PFSK-1 (cell line): ENCODE measurements at regions not wholly inside any gene's neighbourhood (a gene's known extent, or its start where the extent isn't known, plus 50 kb on each side); places are given as distances from the start of the nearest gene placed in this dataset.

Experiments used
- FOXP2 ChIP-seq: optimal IDR thresholded peaks from 2 replicates; pipeline ENCODE3; 2011; ENCODE audit warnings: borderline replicate concordance, control low read depth, inconsistent platforms; ENCODE audit not compliant: insufficient read depth; ENCODE audit errors: extremely low read length, extremely low read depth
- POLR2AphosphoS5 ChIP-seq: IDR thresholded peaks from 2 replicates; pipeline ENCODE4 v1.6.1; 2012; ENCODE audit warnings: low read depth, mild to moderate bottlenecking, control low read depth, low read length, moderate library complexity
- REST ChIP-seq, 2 experiments: IDR thresholded peaks; 2 replicates each; pipeline versions ENCODE4 v1.6.1 to v1.8.0; 2011 to 2012; ENCODE audit warnings: low read depth in 2 of 2, low read length in 2 of 2, control low read depth in 1 of 2, inconsistent platforms in 1 of 2, mild to moderate bottlenecking in 1 of 2, moderate library complexity in 1 of 2; ENCODE audit not compliant: insufficient read depth in 1 of 2
- SIN3A ChIP-seq: IDR thresholded peaks from 2 replicates; pipeline ENCODE4 v1.6.1; 2012; ENCODE audit warnings: mild to moderate bottlenecking, low read length, moderate library complexity, borderline replicate concordance; ENCODE audit not compliant: insufficient read depth
- TAF1 ChIP-seq: IDR thresholded peaks from 2 replicates; pipeline ENCODE4 v1.6.1; 2012; ENCODE audit warnings: low read length, control low read depth, borderline replicate concordance; ENCODE audit not compliant: insufficient read depth

- TF ChIP-seq POLR2AphosphoS5 (no peak), TAF1 (no peak), REST (IDR thresholded peaks at IDR 0.05; ENCODE audit: insufficient read depth in 1 of 2, low read depth in 2 of 2, low read length in 2 of 2) (no peak), FOXP2 (no peak), SIN3A (no peak)
Observed at GRCh38 chr2:223215254-223215516, 163.2 kb downstream of the KCNE4 start.
